GM10266 (cell line): ENCODE measurements at regions not wholly inside any gene's neighbourhood (a gene's known extent, or its start where the extent isn't known, plus 50 kb on each side); places are given as distances from the start of the nearest gene placed in this dataset.
"Not testable (repeated sequence)": the region's sequence is repeated elsewhere in the genome, so short reads cannot be mapped to it uniquely, and the experiment has no call there.

Experiments used
- DNase-seq: peaks from one replicate; pipeline ENCODE4 v3.0.0; 2012; ENCODE audit errors: extremely low spot score
- CTCF ChIP-seq: IDR thresholded peaks from 2 replicates; pipeline ENCODE4 v1.5.1; 2012; ENCODE audit warnings: mild to moderate bottlenecking, low read depth; ENCODE audit not compliant: control insufficient read depth, insufficient read depth; ENCODE audit errors: missing control alignments

- no peak for TF ChIP-seq CTCF
- no peak for DNase-seq
Observed at GRCh38 chr9:82912645-82913044, 150.3 kb downstream of the RASEF start.

GRCh38 chr9:82916238-82916637, 146.7 kb downstream of the RASEF start:
- DNase-seq = not testable (repeated sequence)

GRCh38 chr9:82920154-82920553, 142.8 kb downstream of the RASEF start:
- no peak for TF ChIP-seq CTCF
- no peak for DNase-seq

- DNase-seq = no peak
- TF ChIP-seq CTCF = no peak
Observed at GRCh38 chr9:82922686-82923085, 140.3 kb downstream of the RASEF start.

- no peak for DNase-seq
- TF ChIP-seq CTCF = no peak
Observed at GRCh38 chr9:82923092-82923911, 139.6 kb downstream of the RASEF start.

- no peak for TF ChIP-seq CTCF
- no peak for DNase-seq
Observed at GRCh38 chr9:82923912-82924605, 138.9 kb downstream of the RASEF start.
